ENCODE measurements at regions not wholly inside any gene's neighbourhood (a gene's known extent, or its start where the extent isn't known, plus 50 kb on each side); places are given as distances from the start of the nearest gene placed in this dataset.
"Not testable (repeated sequence)": the region's sequence is repeated elsewhere in the genome, so short reads cannot be mapped to it uniquely, and the experiment has no call there.

DNA sequence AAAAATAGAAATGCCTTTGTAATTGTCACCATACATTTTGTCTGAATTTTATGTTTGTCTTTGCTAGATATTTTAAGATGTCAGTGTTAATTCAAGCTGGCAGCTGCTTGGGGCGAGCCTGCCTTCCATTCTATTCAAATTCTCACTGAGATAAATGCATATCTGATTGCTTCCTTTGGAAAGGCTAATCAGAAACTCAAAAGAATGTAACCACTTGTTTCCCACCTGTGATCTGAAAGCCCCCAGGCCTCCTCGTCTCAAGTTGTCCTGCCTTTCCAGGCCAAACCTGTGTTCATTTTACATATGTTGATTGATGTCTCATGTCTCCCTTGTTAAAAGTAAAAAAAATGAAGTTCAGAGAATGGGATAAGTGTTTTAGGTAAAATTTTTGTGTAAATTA is 318.7 kb upstream of the TECRL start:
- no peak for DNase-seq (ENCODE audit: low read depth, low spot score)

GRCh38 chr4:64727391-64727790 is 318.1 kb upstream of the TECRL start:
- DNase-seq (ENCODE audit: low read depth, low spot score), result not testable (repeated sequence)

DNA sequence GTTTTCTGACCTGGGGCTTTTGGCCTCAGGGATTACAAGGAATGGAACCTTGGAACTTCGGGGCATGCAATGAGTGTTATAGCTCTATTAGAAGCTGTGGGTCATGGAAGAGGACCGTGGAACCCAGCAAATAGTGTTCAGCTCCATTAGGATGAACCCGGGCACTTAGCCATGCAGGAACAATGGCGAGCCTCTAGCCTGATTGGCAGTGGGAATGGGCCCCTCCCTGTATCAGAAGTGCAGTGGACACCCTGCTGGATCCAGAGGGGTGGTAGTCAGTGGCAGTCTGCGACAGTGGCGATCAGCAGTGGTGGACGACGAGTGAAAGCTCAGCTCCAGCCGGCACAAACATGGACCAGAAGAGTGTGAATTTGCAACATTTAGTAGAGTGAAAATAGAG is 315.4 kb upstream of the TECRL start:
- DNase-seq (ENCODE audit: low read depth, low spot score), result no peak

- DNase-seq (ENCODE audit: low read depth, low spot score), result no peak
These were observed 311.9 kb upstream of the TECRL start for GRCh38 chr4:64721106-64721505.

DNA sequence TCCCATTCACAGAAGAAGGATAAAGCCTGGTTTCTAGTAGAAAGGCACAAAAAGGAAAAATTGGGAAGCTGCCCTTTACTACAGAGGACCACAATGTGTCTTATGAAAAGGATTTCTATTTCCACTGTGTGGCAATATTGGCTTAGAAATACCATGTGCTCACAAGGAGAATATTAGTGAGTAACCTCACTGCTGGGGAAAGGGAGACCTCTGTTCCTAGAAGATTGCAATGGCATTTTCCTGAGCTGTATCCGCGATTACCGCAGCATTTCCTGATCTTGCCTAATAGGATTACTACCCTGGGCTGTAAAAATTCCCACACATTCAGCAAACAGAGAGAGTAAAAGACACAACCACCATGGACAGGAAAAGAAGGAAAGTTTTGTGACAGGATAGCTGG is 308.8 kb upstream of the TECRL start:
- DNase-seq (ENCODE audit: low read depth, low spot score), result no peak

DNA sequence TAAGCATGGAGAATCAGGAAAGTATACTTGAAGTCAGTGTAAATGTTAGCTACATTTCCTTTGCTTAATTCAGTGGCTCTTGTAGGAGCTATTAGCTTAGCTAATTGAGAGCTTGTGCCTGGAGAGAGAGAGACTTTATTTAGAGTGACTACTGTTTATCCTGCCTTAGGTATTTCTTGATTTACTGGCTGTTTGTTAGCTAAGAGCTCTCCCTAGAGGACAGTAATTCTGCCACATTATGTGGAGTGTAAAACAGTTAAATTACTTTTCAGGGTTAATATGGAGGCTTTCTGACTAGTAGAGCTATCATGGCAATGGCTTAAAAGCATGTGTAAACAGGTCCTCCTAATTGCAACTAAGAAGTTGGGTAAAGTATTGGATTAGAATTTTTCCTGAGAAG is 306.5 kb upstream of the TECRL start:
- no peak for DNase-seq (ENCODE audit: low read depth, low spot score)

- DNase-seq (ENCODE audit: low read depth, low spot score), result no peak
These were observed 304.1 kb upstream of the TECRL start for GRCh38 chr4:64713256-64713840.

GRCh38 chr4:64712590-64712989 is 303.3 kb upstream of the TECRL start:
- DNase-seq (ENCODE audit: low read depth, low spot score), result no peak

DNA sequence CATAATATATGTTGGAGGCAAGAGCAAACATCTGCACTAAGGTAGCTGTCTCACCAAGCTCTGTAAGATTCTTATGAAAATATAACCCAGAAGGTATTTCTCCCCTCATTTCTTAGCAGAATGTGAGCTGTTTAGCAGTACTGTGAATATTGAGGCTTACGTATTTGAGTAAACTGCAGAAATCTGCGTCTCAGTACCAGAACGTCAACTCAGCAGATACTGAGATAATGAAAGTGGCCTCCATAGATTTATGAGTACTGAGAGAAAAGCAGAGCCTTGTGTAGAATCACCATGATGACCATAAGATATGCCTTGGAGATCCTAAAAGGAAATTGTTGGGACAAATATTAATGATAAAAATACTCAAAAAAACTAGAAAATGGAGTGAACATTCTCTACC is 296.7 kb upstream of the TECRL start:
- no peak for DNase-seq (ENCODE audit: low read depth, low spot score)

DNA sequence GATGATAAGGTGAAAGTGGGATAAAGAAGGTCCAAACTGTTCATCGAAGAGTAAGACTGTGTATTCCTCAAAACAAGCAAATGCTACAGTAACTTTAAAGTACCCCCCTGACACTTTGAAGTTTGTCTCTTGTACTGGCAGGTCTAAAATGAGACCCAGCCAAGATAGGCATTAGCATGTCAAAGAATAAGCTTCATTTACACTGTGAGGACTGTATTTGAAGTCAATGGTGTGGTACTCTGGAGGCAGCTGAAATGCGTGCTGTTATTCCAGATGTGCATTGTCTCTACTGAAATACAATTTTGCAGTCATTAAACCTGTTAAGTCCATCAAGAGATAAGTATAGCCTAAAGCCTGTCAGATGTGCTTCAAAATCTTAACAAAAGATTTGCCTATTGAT is 288.9 kb upstream of the TECRL start:
- DNase-seq (ENCODE audit: low read depth, low spot score), result no peak

- no peak for DNase-seq (ENCODE audit: low read depth, low spot score)
These were observed 273.7 kb upstream of the TECRL start for GRCh38 chr4:64682946-64683345.

DNA sequence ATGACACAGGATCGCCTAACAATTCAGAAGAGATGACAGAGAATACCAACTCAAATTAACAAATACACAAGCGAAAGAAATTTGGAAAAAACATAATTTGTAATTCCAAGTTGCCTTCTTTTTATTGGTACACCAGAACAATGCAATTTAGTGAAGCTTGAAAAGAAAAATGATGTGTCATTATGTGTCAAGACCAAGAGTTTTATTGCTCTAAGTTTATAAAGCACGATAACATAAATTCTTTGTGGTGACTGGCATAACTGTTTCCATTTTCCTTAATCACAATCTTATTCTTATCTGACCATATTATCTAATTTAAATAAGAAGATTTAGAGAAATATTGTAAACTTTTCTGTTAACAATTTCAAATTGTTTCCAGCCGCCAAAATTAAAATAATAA is 273.2 kb upstream of the TECRL start:
- DNase-seq (ENCODE audit: low read depth, low spot score), result no peak

- not testable (repeated sequence) for DNase-seq (ENCODE audit: low read depth, low spot score)
These were observed 263.9 kb upstream of the TECRL start for GRCh38 chr4:64673121-64673520.

- no peak for DNase-seq (ENCODE audit: low read depth, low spot score)
These were observed 261.4 kb upstream of the TECRL start for GRCh38 chr4:64670647-64671046.

- no peak for DNase-seq (ENCODE audit: low read depth, low spot score)
These were observed 234.6 kb upstream of the TECRL start for GRCh38 chr4:64643841-64644240.

GRCh38 chr4:64642936-64643335 is 233.7 kb upstream of the TECRL start:
- DNase-seq (ENCODE audit: low read depth, low spot score), result no peak

- not testable (repeated sequence) for DNase-seq (ENCODE audit: low read depth, low spot score)
These were observed 231.2 kb upstream of the TECRL start for GRCh38 chr4:64640402-64640801.

DNA sequence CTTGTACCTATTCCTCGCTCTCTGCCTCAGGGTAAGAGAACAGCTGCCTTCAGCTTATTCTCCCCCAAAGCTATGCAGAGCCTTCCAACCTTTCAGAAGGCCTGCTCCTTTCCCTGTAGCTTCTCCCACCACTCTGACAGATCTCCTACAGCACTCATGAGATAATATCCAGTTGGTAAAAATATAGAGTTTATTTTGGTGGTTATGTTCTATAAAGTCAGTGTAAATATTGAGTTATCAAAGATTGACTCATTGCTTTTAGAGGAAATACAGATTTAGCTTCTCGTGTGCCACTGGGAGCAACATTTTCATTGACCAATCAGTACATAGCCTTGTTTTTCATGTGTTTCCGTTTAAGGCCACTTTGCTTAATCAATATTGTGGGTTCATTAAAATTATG is 216.2 kb upstream of the TECRL start:
- no peak for DNase-seq (ENCODE audit: low read depth, low spot score)

- DNase-seq (ENCODE audit: low read depth, low spot score), result no peak
These were observed 208.6 kb upstream of the TECRL start for GRCh38 chr4:64617800-64618199.

GRCh38 chr4:64614276-64614675 is 205.0 kb upstream of the TECRL start:
- no peak for DNase-seq (ENCODE audit: low read depth, low spot score)

DNA sequence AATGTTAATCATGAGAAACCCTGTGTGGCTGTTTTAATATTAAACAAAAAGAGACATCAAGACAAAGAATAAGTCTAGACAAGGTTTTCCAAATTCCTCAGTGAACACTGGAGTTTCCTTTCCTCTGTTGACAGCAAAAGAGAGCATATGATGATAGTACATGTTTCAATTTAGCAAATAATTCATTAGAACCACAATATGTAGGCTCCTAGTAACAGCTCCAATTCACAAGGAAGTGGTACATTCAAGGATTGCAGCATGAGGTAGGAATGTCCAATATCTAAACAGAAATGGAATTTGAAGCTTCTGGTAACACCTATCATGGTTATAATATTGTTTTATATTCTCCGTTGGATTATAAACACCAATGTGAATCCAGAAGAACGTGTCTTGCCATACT is 203.8 kb upstream of the TECRL start:
- DNase-seq (ENCODE audit: low read depth, low spot score), result no peak

DNA sequence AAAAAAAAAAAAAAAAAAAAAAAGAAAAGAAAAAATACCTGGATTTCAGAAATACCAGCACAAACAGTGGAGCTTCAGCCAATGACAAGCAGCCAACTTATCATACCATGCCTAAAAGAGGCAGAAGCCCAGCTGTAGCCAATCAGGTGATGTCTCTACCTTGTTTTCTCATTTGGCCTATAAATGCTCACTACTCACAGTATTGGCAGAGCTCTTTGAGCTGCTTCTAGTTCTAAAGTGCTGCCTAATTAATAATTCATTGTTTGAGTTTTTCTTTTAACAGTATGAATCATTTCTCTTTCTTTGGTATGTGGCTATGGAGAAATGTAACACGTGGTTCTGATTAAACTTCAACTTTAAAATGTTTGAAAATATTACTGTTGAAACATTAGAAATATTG is 188.8 kb upstream of the TECRL start:
- DNase-seq (ENCODE audit: low read depth, low spot score), result no peak

- no peak for DNase-seq (ENCODE audit: low read depth, low spot score)
These were observed 185.5 kb upstream of the TECRL start for GRCh38 chr4:64594723-64595122.

- no peak for DNase-seq (ENCODE audit: low read depth, low spot score)
These were observed 179.3 kb upstream of the TECRL start for GRCh38 chr4:64588507-64588906.
